Tibial artery (tissue), 4 donors: ENCODE measurements at regions not wholly inside any gene's neighbourhood (a gene's known extent, or its start where the extent isn't known, plus 50 kb on each side); places are given as distances from the start of the nearest gene placed in this dataset.
"Not testable (repeated sequence)": the region's sequence is repeated elsewhere in the genome, so short reads cannot be mapped to it uniquely, and the experiment has no call there.

Source experiments
- DNase-seq, 2 donors: peaks; one replicate each; pipeline ENCODE4 v3.0.0-alpha.2; 2019
- H3K27ac ChIP-seq, 2 donors: fragments of 200-600 bp; sonication (generic) in 1 of 2; 1 replicate in 1 of 2; 2 replicates in 1 of 2; pipeline ENCODE4 v1.5.1; 2018 to 2019; ENCODE audit warnings: mild to moderate bottlenecking in 1 of 2
- H3K27me3 ChIP-seq, 2 donors: fragments of 200-600 bp; sonication (generic) in 1 of 2; one replicate each; pipeline versions ENCODE4 v1.5.1 to v1.6.0; 2016 to 2019
- H3K36me3 ChIP-seq, 3 donors: fragments of 200-600 bp; sonication (generic) in 2 of 3; one replicate each; pipeline ENCODE4 v1.5.1; 2016 to 2019; ENCODE audit warnings: mild to moderate bottlenecking in 2 of 3
- H3K4me1 ChIP-seq, 4 donors: fragments of 200-600 bp; sonication (generic) in 2 of 4; 1 replicate in 3 of 4; 2 replicates in 1 of 4; pipeline ENCODE4 v1.5.1; 2016 to 2019
- H3K4me3 ChIP-seq, 2 donors: fragments of 200-600 bp; sonication (generic) in 1 of 2; 1 replicate in 1 of 2; 2 replicates in 1 of 2; pipeline ENCODE4 v1.5.1; 2018 to 2019; ENCODE audit warnings: mild to moderate bottlenecking in 2 of 2
- H3K9me3 ChIP-seq, 3 donors: fragments of 200-600 bp; sonication (generic) in 1 of 3; one replicate each; pipeline ENCODE4 v1.5.1; 2016 to 2019
- intact Hi-C: fragments of 100-400 bp; cut with DNase I; formaldehyde crosslinking; loops from one replicate; pipeline ENCODE4 v1.15.0; 2023; ENCODE audit warnings: low total_unique reads
- TF ChIP-seq, protein P1 (sequence below), 2 experiments: fragments of 200-600 bp in 1 of 2; fragments of 450-650 bp in 1 of 2; IDR thresholded peaks; one replicate each; pipeline ENCODE4 v1.5.1; 2017 to 2019; ENCODE audit warnings: antibody characterized with exemption in 2 of 2, mild to moderate bottlenecking in 1 of 2, moderate library complexity in 1 of 2

DNA sequence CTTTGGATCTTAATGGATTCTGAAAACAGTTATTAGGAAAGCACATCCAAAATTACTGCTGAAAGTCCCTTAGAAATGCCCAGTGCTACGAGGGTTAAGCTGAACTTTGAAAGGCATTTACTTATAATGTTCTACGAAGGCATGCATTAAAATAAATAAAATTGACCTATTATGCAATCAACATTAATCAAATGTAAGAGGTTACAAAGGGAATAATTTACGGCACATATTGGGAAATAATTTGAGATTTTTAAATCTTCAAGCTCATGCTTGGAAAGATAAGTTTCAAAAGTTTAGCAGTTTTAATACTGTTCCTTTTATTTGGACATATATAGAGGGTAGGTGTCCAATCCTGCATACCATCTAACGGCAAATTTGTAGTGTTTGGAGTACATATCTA, 1564.1 kb upstream of the DDX18 start:
- Histone ChIP-seq H3K27me3 (no peaks in the 10 kb centered on the region), H3K9me3 (peaks cover 0 to 5% (median 3%) of the 10 kb centered on the region in 3 donors), H3K36me3 (no peaks in the 10 kb centered on the region), H3K4me3 (no peak overlapping the region), H3K4me1 (no peaks in the 10 kb centered on the region), H3K27ac (no peak overlapping the region)
- TF ChIP-seq, protein P1, sequence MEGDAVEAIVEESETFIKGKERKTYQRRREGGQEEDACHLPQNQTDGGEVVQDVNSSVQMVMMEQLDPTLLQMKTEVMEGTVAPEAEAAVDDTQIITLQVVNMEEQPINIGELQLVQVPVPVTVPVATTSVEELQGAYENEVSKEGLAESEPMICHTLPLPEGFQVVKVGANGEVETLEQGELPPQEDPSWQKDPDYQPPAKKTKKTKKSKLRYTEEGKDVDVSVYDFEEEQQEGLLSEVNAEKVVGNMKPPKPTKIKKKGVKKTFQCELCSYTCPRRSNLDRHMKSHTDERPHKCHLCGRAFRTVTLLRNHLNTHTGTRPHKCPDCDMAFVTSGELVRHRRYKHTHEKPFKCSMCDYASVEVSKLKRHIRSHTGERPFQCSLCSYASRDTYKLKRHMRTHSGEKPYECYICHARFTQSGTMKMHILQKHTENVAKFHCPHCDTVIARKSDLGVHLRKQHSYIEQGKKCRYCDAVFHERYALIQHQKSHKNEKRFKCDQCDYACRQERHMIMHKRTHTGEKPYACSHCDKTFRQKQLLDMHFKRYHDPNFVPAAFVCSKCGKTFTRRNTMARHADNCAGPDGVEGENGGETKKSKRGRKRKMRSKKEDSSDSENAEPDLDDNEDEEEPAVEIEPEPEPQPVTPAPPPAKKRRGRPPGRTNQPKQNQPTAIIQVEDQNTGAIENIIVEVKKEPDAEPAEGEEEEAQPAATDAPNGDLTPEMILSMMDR (IDR thresholded peaks at IDR 0.05), result no peak
- no peak for DNase-seq
- intact Hi-C loops, result no loop called here

DNA sequence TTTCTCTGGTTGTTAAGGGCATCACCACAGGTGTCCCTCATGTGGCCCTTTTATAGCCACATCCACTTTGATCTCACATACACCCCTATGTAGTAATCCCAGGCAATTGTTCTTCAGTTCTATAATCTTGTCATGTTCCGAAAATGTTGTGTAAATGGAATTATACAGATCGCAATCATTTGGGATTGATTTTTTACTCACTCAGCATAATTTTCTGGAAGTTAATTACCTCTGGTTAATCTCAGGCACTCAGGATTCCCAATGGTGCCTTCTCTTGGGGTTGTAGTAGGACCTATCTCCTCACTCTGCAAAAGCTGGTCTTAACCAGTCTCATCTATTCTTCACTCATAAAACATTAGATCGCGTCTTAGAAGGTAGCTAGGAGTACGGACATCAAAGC, 1549.6 kb upstream of the DDX18 start:
- Histone ChIP-seq H3K4me1 (no peaks in the 10 kb centered on the region), H3K9me3 (peaks cover 0 to 20% (median 10%) of the 10 kb centered on the region in 3 donors), H3K36me3 (no peaks in the 10 kb centered on the region), H3K4me3 (no peak overlapping the region), H3K27me3 (no peaks in the 10 kb centered on the region), H3K27ac (no peak overlapping the region)
- intact Hi-C loops, result no loop called here
- TF ChIP-seq, protein P1 (IDR thresholded peaks at IDR 0.05), result no peak
- DNase-seq, result no peak

DNA sequence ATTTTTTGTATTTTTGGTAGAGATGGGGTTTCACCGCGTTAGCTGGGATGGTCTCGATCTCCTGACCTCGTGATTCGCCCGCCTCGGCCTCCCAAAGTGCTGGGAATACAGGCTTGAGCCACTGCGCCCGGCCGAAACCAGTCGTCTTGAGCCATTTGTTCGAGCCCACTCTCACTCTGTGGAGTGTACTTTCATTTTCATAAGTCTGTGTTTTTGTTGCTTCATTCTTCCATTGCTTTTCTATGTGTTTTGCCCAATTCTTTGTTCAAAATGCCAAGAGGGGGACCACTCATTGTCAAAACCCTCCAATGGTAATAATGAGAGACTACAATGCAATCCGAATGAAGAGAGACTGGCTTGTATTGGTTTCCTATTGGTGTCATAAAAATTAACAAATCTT, 1545.5 kb upstream of the DDX18 start:
- H3K27ac ChIP-seq, result no peak overlapping the region
- no peaks in the 10 kb centered on the region for H3K27me3 ChIP-seq
- H3K4me1 ChIP-seq, result no peaks in the 10 kb centered on the region
- H3K9me3 ChIP-seq, result no peaks in the 10 kb centered on the region
- no peaks in the 10 kb centered on the region for H3K36me3 ChIP-seq
- intact Hi-C loops, result no loop called here
- H3K4me3 ChIP-seq, result no peak overlapping the region
- TF ChIP-seq, protein P1 (IDR thresholded peaks at IDR 0.05), result no peak
- DNase-seq, result no peak

DNA sequence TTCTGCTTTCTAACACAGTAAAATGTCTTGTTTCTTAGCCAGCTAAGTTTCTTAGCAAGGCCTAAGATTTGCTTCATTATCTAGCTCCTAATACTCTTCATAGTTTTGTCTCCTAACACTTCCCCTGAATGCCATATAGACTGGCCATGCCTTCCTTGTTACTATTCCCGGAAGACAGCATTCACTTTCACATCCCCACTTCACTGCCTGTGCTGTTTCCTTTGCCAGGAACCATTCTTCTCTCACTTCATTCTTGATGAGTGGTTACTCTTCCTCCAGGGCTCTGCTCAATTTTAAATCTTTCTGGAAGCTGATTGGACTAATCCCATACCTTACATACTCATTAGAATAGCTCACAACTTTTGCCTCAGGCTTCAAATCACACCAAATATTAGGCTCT, 1510.2 kb upstream of the DDX18 start:
- Histone ChIP-seq H3K27ac (no peak overlapping the region), H3K4me3 (no peak overlapping the region), H3K9me3 (no peaks in the 10 kb centered on the region), H3K27me3 (no peaks in the 10 kb centered on the region), H3K4me1 (no peaks in the 10 kb centered on the region), H3K36me3 (no peaks in the 10 kb centered on the region)
- no peak for DNase-seq
- TF ChIP-seq, protein P1 (IDR thresholded peaks at IDR 0.05), result no peak
- intact Hi-C loops, result no loop called here

DNA sequence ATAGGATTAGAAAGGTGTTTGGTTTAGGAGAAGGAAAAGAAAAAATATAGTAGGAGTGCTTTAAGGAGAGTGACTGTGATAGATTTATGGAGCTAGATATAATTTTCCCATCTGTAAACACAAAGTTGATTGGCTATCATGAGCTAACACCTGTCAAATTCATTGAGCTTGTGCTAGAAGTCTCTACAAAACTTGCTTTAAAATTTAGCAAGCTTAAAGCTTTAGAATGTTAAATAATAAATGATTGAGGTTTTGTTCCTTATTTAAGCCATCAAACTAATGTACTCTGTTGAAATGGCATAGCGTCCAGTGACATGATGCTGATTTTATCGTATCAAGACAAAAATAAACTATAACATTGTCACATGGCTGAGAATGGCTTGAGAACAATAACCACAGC, 1497.4 kb upstream of the DDX18 start:
- H3K4me3 ChIP-seq, result no peak overlapping the region
- no peak overlapping the region for H3K27ac ChIP-seq
- no peaks in the 10 kb centered on the region for H3K4me1 ChIP-seq
- DNase-seq, result no peak
- H3K27me3 ChIP-seq, result no peaks in the 10 kb centered on the region
- TF ChIP-seq, protein P1 (IDR thresholded peaks at IDR 0.05), result no peak
- H3K9me3 ChIP-seq, result no peaks in the 10 kb centered on the region
- H3K36me3 ChIP-seq, result no peaks in the 10 kb centered on the region
- intact Hi-C loops, result no loop called here

DNA sequence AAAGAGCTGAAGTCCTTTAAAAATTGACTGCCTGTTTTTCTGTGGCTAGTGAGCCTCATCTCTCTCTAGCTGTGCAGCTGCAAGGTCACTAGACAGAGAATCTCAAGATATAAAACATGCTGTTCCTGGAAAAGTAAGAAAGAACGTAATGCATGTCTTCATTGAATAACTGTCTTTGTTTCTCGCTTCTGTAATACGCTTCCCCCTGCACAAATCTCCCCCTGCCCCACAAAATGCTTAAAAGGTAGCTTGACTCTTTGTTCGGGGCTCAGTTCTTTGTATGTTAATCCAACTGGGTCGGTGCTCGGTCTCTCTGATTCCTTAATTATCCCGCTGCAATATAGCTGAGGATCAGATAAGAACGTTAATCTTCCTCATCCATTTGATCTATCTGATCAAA, 1495.9 kb upstream of the DDX18 start:
- H3K4me1 ChIP-seq, H3K9me3 ChIP-seq, DNase-seq, intact Hi-C loops, H3K4me3 ChIP-seq, H3K27ac ChIP-seq, H3K36me3 ChIP-seq, H3K27me3 ChIP-seq: not testable (repeated sequence)
